OCI-LY7 (cell line): ENCODE measurements at regions not wholly inside any gene's neighbourhood (a gene's known extent, or its start where the extent isn't known, plus 50 kb on each side); places are given as distances from the start of the nearest gene placed in this dataset.

ENCODE experiments used
- EZH2phosphoT487 ChIP-seq: fragments of 200-600 bp; sonication (generic); IDR thresholded peaks from 2 replicates; pipeline ENCODE4 v1.6.1; 2018; ENCODE audit warnings: low read depth, borderline replicate concordance, mild to moderate bottlenecking, mixed run types, antibody characterized with exemption, low read length, moderate library complexity, mixed read lengths
- TF ChIP-seq, protein P1 (sequence below): fragments of 200-600 bp; sonication (generic); conservative IDR thresholded peaks from 2 replicates; pipeline ENCODE4 v1.5.1; 2014; ENCODE audit warnings: mild to moderate bottlenecking, antibody characterized with exemption, low read length, moderate library complexity, mixed read lengths

DNA sequence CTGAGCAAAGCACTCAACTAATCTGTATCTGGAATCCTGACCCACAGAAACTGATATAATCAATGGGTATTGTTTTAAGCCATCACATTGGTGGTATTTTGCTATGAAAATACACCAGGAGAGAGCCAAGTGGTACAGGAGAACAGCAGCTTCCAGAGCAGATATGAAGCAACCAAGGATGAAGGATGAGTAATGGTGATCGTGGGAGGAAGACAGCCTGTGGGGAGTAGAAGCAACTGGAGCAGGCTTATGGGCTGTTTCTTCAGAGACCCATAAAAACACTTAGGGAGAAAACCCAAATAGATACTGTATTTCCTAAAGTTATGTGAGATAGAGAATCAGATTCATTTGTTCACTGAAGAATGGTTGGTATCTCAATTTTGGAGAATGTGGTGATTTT lies 330.8 kb downstream of the NUP35 start:
- TF ChIP-seq, protein P1, sequence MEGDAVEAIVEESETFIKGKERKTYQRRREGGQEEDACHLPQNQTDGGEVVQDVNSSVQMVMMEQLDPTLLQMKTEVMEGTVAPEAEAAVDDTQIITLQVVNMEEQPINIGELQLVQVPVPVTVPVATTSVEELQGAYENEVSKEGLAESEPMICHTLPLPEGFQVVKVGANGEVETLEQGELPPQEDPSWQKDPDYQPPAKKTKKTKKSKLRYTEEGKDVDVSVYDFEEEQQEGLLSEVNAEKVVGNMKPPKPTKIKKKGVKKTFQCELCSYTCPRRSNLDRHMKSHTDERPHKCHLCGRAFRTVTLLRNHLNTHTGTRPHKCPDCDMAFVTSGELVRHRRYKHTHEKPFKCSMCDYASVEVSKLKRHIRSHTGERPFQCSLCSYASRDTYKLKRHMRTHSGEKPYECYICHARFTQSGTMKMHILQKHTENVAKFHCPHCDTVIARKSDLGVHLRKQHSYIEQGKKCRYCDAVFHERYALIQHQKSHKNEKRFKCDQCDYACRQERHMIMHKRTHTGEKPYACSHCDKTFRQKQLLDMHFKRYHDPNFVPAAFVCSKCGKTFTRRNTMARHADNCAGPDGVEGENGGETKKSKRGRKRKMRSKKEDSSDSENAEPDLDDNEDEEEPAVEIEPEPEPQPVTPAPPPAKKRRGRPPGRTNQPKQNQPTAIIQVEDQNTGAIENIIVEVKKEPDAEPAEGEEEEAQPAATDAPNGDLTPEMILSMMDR, result no peak
- no peak for TF ChIP-seq EZH2phosphoT487
